Endothelial cell of umbilical vein (primary cell): ENCODE measurements at regions not wholly inside any gene's neighbourhood (a gene's known extent, or its start where the extent isn't known, plus 50 kb on each side); places are given as distances from the start of the nearest gene placed in this dataset.

ENCODE experiments used
- BruUV-seq: library from RNA; stranded (reverse); fragments of 400-500 nt; replicated peaks from 2 replicates; lab custom pipeline; 2021; lab: Mats Ljungman, UMichigan
- CTCF ChIA-PET: fragments of 300-600, 350-600 bp; sonication (Branson Sonifier 250); formaldehyde crosslinking; loops from one replicate; lab custom pipeline; 2021; ENCODE audit warnings: antibody characterized with exemption, inconsistent platforms; lab: Charles Lee
- POLR2A ChIA-PET: fragments of 300-600, 350-600 bp; sonication (Branson Sonifier 250); formaldehyde crosslinking; loops from one replicate; lab custom pipeline; 2021; ENCODE audit warnings: antibody characterized with exemption, inconsistent platforms; lab: Charles Lee
- DNase-seq: peaks from one replicate; pipeline ENCODE4 v3.0.0-alpha.2; 2011; ENCODE audit warnings: low read depth, low spot score
- FAIRE-seq: peaks from 2 replicates; lab custom pipeline; 2011; peaks lifted over from hg19 to GRCh38; lab: Jason Lieb, UNC
- H2AFZ ChIP-seq: 2 replicates; pipeline ENCODE4 v1.6.0; 2012; ENCODE audit warnings: low read depth, low read length, control low read depth, inconsistent platforms
- H3K27ac ChIP-seq: 2 replicates; pipeline ENCODE4 v1.5.1; 2011; ENCODE audit warnings: low read depth, mild to moderate bottlenecking, control low read depth, low read length, moderate library complexity; ENCODE audit not compliant: insufficient read depth
- H3K27me3 ChIP-seq, 2 experiments: 2 replicates each; pipeline versions ENCODE4 v1.6.0 to v1.6.1; 2011; ENCODE audit warnings: low read length in 2 of 2, mixed read lengths in 1 of 2; ENCODE audit not compliant: control insufficient read depth in 2 of 2, insufficient read depth in 2 of 2
- H3K36me3 ChIP-seq, 2 experiments: 2 replicates in 1 of 2; 3 replicates in 1 of 2; pipeline ENCODE4 v1.5.1; 2011; ENCODE audit warnings: low read length in 2 of 2, mild to moderate bottlenecking in 1 of 2, moderate library complexity in 1 of 2; ENCODE audit not compliant: control insufficient read depth in 2 of 2, insufficient read depth in 2 of 2; ENCODE audit errors: extremely low read depth in 1 of 2
- H3K4me1 ChIP-seq: 3 replicates; pipeline ENCODE4 v1.5.1; 2011; ENCODE audit warnings: mild to moderate bottlenecking, low read length; ENCODE audit not compliant: control insufficient read depth, insufficient read depth; ENCODE audit errors: extremely low read depth
- H3K4me2 ChIP-seq: 2 replicates; pipeline ENCODE4 v1.6.1; 2011; ENCODE audit warnings: low read length, control low read depth, mixed read lengths; ENCODE audit not compliant: insufficient read depth
- H3K4me3 ChIP-seq, 3 experiments: fragments of 200-600 bp in 1 of 3; sonication (generic), shearing (Covaris generic) in 1 of 3; replicated peaks in 1 of 3; 2 replicates each; pipeline ENCODE4 v1.5.1; 2011 to 2016; ENCODE audit warnings: control low read depth in 3 of 3, low read length in 3 of 3, mild to moderate bottlenecking in 2 of 3, inconsistent platforms in 1 of 3, low read depth in 1 of 3, moderate library complexity in 1 of 3; ENCODE audit not compliant: insufficient read depth in 1 of 3
- H3K79me2 ChIP-seq: 2 replicates; pipeline ENCODE4 v1.6.0; 2012; ENCODE audit warnings: low read length, inconsistent platforms; ENCODE audit not compliant: control insufficient read depth, insufficient read depth
- H3K9ac ChIP-seq: replicated peaks from 2 replicates; pipeline ENCODE3; 2011; ENCODE audit warnings: low read length, control low read depth; ENCODE audit not compliant: insufficient read depth; ENCODE audit errors: extremely low read depth
- H3K9me1 ChIP-seq: replicated peaks from 3 replicates; pipeline ENCODE4 v1.6.0; 2011; ENCODE audit warnings: mild to moderate bottlenecking, low read length; ENCODE audit not compliant: control insufficient read depth, insufficient read depth; ENCODE audit errors: extremely low read depth
- H3K9me3 ChIP-seq: replicated peaks from 2 replicates; pipeline ENCODE4 v1.5.1; 2012; ENCODE audit warnings: low read length, inconsistent platforms; ENCODE audit not compliant: control insufficient read depth, insufficient read depth
- H4K20me1 ChIP-seq: replicated peaks from 2 replicates; pipeline ENCODE3; 2011; ENCODE audit warnings: mild to moderate bottlenecking, low read length; ENCODE audit not compliant: control insufficient read depth, insufficient read depth; ENCODE audit errors: extremely low read depth
- EZH2 ChIP-seq: IDR thresholded peaks from 2 replicates; pipeline ENCODE4 v1.6.1; 2012; ENCODE audit warnings: borderline replicate concordance, low read depth, mild to moderate bottlenecking, moderate library complexity, low read length, inconsistent platforms; ENCODE audit not compliant: severe bottlenecking
- FOS ChIP-seq: IDR thresholded peaks from 2 replicates; pipeline ENCODE4 v1.6.1; 2011; ENCODE audit warnings: mild to moderate bottlenecking, low read length, moderate library complexity, borderline replicate concordance; ENCODE audit not compliant: insufficient read depth
- GATA2 ChIP-seq: IDR thresholded peaks from 2 replicates; pipeline ENCODE4 v1.7.0; 2011; ENCODE audit warnings: low read depth, mild to moderate bottlenecking, moderate library complexity, mixed read lengths, low read length; ENCODE audit not compliant: insufficient read length, insufficient read depth
- JUN ChIP-seq: IDR thresholded peaks from 2 replicates; pipeline ENCODE4 v1.6.1; 2011; ENCODE audit warnings: borderline replicate concordance, low read depth; ENCODE audit not compliant: insufficient read length, insufficient read depth
- MYC ChIP-seq: IDR thresholded peaks from one replicate; pipeline ENCODE4 v1.6.1; 2011; ENCODE audit warnings: mild to moderate bottlenecking, low read depth, low read length
- POLR2A ChIP-seq: IDR thresholded peaks from 2 replicates; pipeline ENCODE4 v1.6.1; 2012; ENCODE audit warnings: low read depth, mild to moderate bottlenecking, control low read depth, low read length
- POLR2AphosphoS5 ChIP-seq: IDR thresholded peaks from 2 replicates; pipeline ENCODE4 v1.6.1; 2012; ENCODE audit warnings: low read depth, mild to moderate bottlenecking, control low read depth, low read length, moderate library complexity; ENCODE audit not compliant: insufficient read depth
- dilution Hi-C: fragments of 300-500 bp; cut with MboI; formaldehyde crosslinking; loops from one replicate; pipeline ENCODE4 v1.15.0; 2019; ENCODE audit warnings: low sequenced_read_pairs; ENCODE audit not compliant: extremely low pct_ligation_motif_present
- intact Hi-C: fragments of 100-400 bp; cut with micrococcal nuclease; formaldehyde crosslinking; loops from one replicate; pipeline ENCODE4 v1.10.0; 2022
- TF ChIP-seq, protein P1 (sequence below): IDR thresholded peaks from 2 replicates; pipeline ENCODE4 v1.6.1; 2011; ENCODE audit not compliant: insufficient read depth, insufficient read length
- TF ChIP-seq, protein P2 (sequence below), 2 donors: IDR thresholded peaks; 1 replicate in 1 of 2; 2 replicates in 1 of 2; pipeline ENCODE4 v1.5.1; 2011; ENCODE audit warnings: low read length in 2 of 2, mild to moderate bottlenecking in 2 of 2, moderate library complexity in 2 of 2, control low read depth in 1 of 2, inconsistent platforms in 1 of 2, low read depth in 1 of 2; ENCODE audit not compliant: insufficient read depth in 1 of 2; ENCODE audit errors: extremely low read depth in 1 of 2

DNA sequence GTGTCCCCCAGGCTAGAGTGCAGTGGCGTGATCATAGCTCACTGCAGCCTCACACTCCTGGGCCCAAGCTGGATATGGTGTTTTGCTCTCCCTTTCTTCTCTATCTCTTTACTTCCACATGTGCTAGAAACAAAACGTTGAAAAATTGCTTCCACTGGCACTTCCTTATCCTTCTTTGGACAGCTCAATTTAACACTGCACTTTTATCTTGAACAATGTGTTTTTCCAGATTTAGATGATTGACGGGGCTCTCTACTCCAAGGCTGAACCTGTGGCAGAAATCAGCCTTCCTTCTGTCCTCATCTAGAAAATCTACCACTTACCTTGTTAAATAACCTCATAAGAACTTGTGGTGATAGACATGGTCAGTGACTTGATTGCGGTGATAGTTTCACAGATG lies 165.1 kb downstream of the DAD1 start:
- no peaks in the 10 kb centered on the region for H4K20me1 ChIP-seq
- H3K9ac ChIP-seq = no peak overlapping the region
- H3K9me3 ChIP-seq = no peaks in the 10 kb centered on the region
- FAIRE-seq (no peak), DNase-seq (no peak)
- ChIA-PET POLR2A (no interaction called here), CTCF (interaction anchor here (1.4 to 1.6 kb wide), 3 partner anchors 10 to 48 kb away, joined by 3 to 5 read pairs (median 4); no protein-coding TSS in a partner anchor)
- H3K4me2 ChIP-seq = no peak overlapping the region
- H3K4me3 ChIP-seq = no peak overlapping the region
- H3K36me3 ChIP-seq = no peaks in the 10 kb centered on the region
- TF ChIP-seq EZH2 (no peak), MYC (no peak), POLR2AphosphoS5 (no peak), POLR2A (no peak), FOS (no peak), GATA2 (no peak), JUN (no peak)
- TF ChIP-seq, protein P1, sequence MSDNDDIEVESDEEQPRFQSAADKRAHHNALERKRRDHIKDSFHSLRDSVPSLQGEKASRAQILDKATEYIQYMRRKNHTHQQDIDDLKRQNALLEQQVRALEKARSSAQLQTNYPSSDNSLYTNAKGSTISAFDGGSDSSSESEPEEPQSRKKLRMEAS = no peak
- TF ChIP-seq, protein P2, sequence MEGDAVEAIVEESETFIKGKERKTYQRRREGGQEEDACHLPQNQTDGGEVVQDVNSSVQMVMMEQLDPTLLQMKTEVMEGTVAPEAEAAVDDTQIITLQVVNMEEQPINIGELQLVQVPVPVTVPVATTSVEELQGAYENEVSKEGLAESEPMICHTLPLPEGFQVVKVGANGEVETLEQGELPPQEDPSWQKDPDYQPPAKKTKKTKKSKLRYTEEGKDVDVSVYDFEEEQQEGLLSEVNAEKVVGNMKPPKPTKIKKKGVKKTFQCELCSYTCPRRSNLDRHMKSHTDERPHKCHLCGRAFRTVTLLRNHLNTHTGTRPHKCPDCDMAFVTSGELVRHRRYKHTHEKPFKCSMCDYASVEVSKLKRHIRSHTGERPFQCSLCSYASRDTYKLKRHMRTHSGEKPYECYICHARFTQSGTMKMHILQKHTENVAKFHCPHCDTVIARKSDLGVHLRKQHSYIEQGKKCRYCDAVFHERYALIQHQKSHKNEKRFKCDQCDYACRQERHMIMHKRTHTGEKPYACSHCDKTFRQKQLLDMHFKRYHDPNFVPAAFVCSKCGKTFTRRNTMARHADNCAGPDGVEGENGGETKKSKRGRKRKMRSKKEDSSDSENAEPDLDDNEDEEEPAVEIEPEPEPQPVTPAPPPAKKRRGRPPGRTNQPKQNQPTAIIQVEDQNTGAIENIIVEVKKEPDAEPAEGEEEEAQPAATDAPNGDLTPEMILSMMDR (IDR thresholded peaks at IDR 0.05; ENCODE audit: extremely low read depth in 1 of 2, insufficient read depth in 1 of 2, low read depth in 1 of 2, low read length in 2 of 2) = no peak
- no peaks in the 10 kb centered on the region for H3K79me2 ChIP-seq
- no peaks in the 10 kb centered on the region for H3K9me1 ChIP-seq
- H3K27me3 ChIP-seq = peaks cover 20 to 33% of the 10 kb centered on the region in 2 experiments
- BruUV-seq = no TSS peak
- H3K27ac ChIP-seq = no peak overlapping the region
- no peak overlapping the region for H2AFZ ChIP-seq
- intact Hi-C loops = no loop called here
- H3K4me1 ChIP-seq = peaks cover 5% of the 10 kb centered on the region
- dilution Hi-C loops = no loop called here
